GM12878 (cell line): ENCODE measurements at regions not wholly inside any gene's neighbourhood (a gene's known extent, or its start where the extent isn't known, plus 50 kb on each side); places are given as distances from the start of the nearest gene placed in this dataset.

Experiments used
- ATAC-seq: fragments of 200-7000 bp; cut with Tn5 transposase; 3 replicates; pipeline ENCODE4 v1.9.1; 2020; ENCODE audit warnings: mild to moderate bottlenecking, moderate library complexity
- BruUV-seq: library from RNA; stranded (reverse); fragments of 400-500 nt; replicated peaks from 2 replicates; lab custom pipeline; 2021; lab: Mats Ljungman, UMichigan
- CTCF ChIA-PET: fragments of 300-600 bp; sonication (Branson Sonifier 250); formaldehyde crosslinking; extraction: SDS; loops from one replicate; lab custom pipeline; 2021; ENCODE audit warnings: inconsistent platforms; lab: Yijun Ruan, JAX
- POLR2A ChIA-PET: fragments of 350-600 bp; formaldehyde crosslinking; extraction: SDS; loops from one replicate; lab custom pipeline; 2021; ENCODE audit warnings: inconsistent platforms; lab: Charles Lee
- RAD21 ChIA-PET: fragments of 300-600 bp; sonication (Branson Sonifier 250); formaldehyde crosslinking; loops from one replicate; lab custom pipeline; 2023; ENCODE audit warnings: antibody characterized with exemption; ENCODE audit not compliant: unreplicated experiment; lab: Charles Lee
- SMC1A ChIA-PET: fragments of 300-600 bp; sonication (Branson Sonifier 250); formaldehyde crosslinking; loops from one replicate; lab custom pipeline; 2023; ENCODE audit not compliant: unreplicated experiment, uncharacterized antibody; lab: Charles Lee
- DNase-seq: peaks from one replicate; pipeline ENCODE4 v3.0.0-alpha.2; 2011; ENCODE audit warnings: low read depth, low spot score
- FAIRE-seq: peaks from 3 replicates; lab custom pipeline; 2011; peaks lifted over from hg19 to GRCh38; lab: Jason Lieb, UNC
- H2AFZ ChIP-seq: 2 replicates; pipeline ENCODE4 v1.6.0; 2011; ENCODE audit warnings: low read depth, low read length, control low read depth; ENCODE audit not compliant: control insufficient read depth
- H3K27ac ChIP-seq: 2 replicates; pipeline ENCODE4 v1.5.1; 2011; ENCODE audit warnings: control low read depth; ENCODE audit not compliant: control insufficient read depth, insufficient read depth
- H3K27me3 ChIP-seq, 2 experiments: replicated peaks in 1 of 2; 2 replicates each; pipeline versions ENCODE4 v1.6.0 to v1.6.1; 2011; ENCODE audit warnings: low read length in 1 of 2; ENCODE audit not compliant: control insufficient read depth in 2 of 2, insufficient read depth in 2 of 2
- H3K36me3 ChIP-seq, 2 experiments: 2 replicates each; pipeline ENCODE4 v1.5.1; 2011; ENCODE audit warnings: low read length in 1 of 2; ENCODE audit not compliant: control insufficient read depth in 2 of 2, insufficient read depth in 2 of 2
- H3K4me1 ChIP-seq: 2 replicates; pipeline ENCODE4 v1.6.1; 2011; ENCODE audit warnings: mild to moderate bottlenecking, low read length, moderate library complexity, mixed read lengths; ENCODE audit not compliant: control insufficient read depth, insufficient read depth
- H3K4me2 ChIP-seq: 2 replicates; pipeline ENCODE4 v1.6.0; 2011; ENCODE audit warnings: control low read depth; ENCODE audit not compliant: control insufficient read depth, insufficient read depth
- H3K4me3 ChIP-seq: fragments of 200-600 bp; sonication (generic); 2 replicates; pipeline ENCODE4 v1.5.1; 2016
- H3K79me2 ChIP-seq: 2 replicates; pipeline ENCODE4 v1.6.0; 2011; ENCODE audit warnings: low read length; ENCODE audit not compliant: control insufficient read depth, insufficient read depth
- H3K9ac ChIP-seq: 2 replicates; pipeline ENCODE4 v1.8.0; 2011; ENCODE audit warnings: low read length, control low read depth, mixed read lengths; ENCODE audit not compliant: control insufficient read depth, insufficient read depth
- H3K9me3 ChIP-seq: replicated peaks from 3 replicates; pipeline ENCODE4 v1.5.1; 2011; ENCODE audit warnings: mild to moderate bottlenecking, low read length; ENCODE audit not compliant: control insufficient read depth, insufficient read depth
- H4K20me1 ChIP-seq: 2 replicates; pipeline ENCODE4 v1.6.0; 2011; ENCODE audit not compliant: control insufficient read depth, insufficient read depth
- ATF7 ChIP-seq: fragments of 450-650 bp; IDR thresholded peaks from 2 replicates; pipeline ENCODE4 v1.6.1; 2016; ENCODE audit warnings: low read depth, mild to moderate bottlenecking
- CBX3 ChIP-seq: fragments of 200-600 bp; sonication (generic); IDR thresholded peaks from 2 replicates; pipeline ENCODE4 v1.6.1; 2016; ENCODE audit warnings: low read depth, borderline replicate concordance
- EGR1 ChIP-seq, 2 experiments: IDR thresholded peaks; 1 replicate in 1 of 2; 2 replicates in 1 of 2; pipeline ENCODE4 v1.6.1; 2011 to 2012; ENCODE audit warnings: low read depth in 2 of 2, low read length in 2 of 2, borderline replicate concordance in 1 of 2, mild to moderate bottlenecking in 1 of 2, moderate library complexity in 1 of 2
- EP300 ChIP-seq, 2 experiments: fragments of 150-350 bp in 1 of 2; IDR thresholded peaks; 2 replicates each; pipeline ENCODE4 v1.6.1; 2011 to 2012; ENCODE audit warnings: low read depth in 2 of 2, low read length in 2 of 2, borderline replicate concordance in 1 of 2, improper control_type of control experiment in 1 of 2, inconsistent platforms in 1 of 2; ENCODE audit not compliant: control insufficient read depth in 1 of 2
- IKZF2 ChIP-seq, 2 experiments: fragments of 450-650 bp; IDR thresholded peaks; 2 replicates each; pipeline ENCODE4 v1.6.1; 2017; ENCODE audit warnings: mild to moderate bottlenecking in 2 of 2, moderate library complexity in 2 of 2
- POLR2AphosphoS5 ChIP-seq: IDR thresholded peaks from 2 replicates; pipeline ENCODE4 v1.6.1; 2011; ENCODE audit warnings: mild to moderate bottlenecking, low read length, inconsistent platforms
- RUNX3 ChIP-seq: IDR thresholded peaks from 2 replicates; pipeline ENCODE4 v1.6.1; 2012; ENCODE audit warnings: low read length, inconsistent platforms
- SPI1 ChIP-seq: IDR thresholded peaks from 2 replicates; pipeline ENCODE4 v1.6.1; 2011; ENCODE audit warnings: low read depth, mild to moderate bottlenecking, low read length, moderate library complexity, borderline replicate concordance; ENCODE audit not compliant: insufficient read depth
- STAT3 ChIP-seq: IDR thresholded peaks from 2 replicates; pipeline ENCODE4 v1.6.1; 2011; ENCODE audit warnings: low read depth, low read length, improper control_type of control experiment
- TAF1 ChIP-seq: IDR thresholded peaks from 2 replicates; pipeline ENCODE4 v1.6.1; 2011; ENCODE audit warnings: mild to moderate bottlenecking, low read depth, low read length, borderline replicate concordance
- YBX1 ChIP-seq: fragments of 450-650 bp; IDR thresholded peaks from 2 replicates; pipeline ENCODE4 v1.6.1; 2016; ENCODE audit warnings: antibody characterized with exemption
- ZBED1 ChIP-seq: IDR thresholded peaks from 2 replicates; pipeline ENCODE4 v1.6.1; 2016; ENCODE audit warnings: borderline replicate concordance
- WGBS: methylation state at CpG from one replicate; pipeline ENCODE4 v1.1.6; 2016; ENCODE audit warnings: low lambda C conversion rate; ENCODE audit not compliant: insufficient replicate concordance, insufficient coverage; ENCODE audit errors: missing lambda C conversion rate; 5-methylcytosine and 5-hydroxymethylcytosine counted together
- in situ Hi-C: fragments of 300-500 bp; cut with MboI; formaldehyde crosslinking; loops from 9 replicates; pipeline ENCODE4 v1.14.3; 2018; ENCODE audit warnings: mixed read lengths
- intact Hi-C: fragments of 100-400 bp; cut with micrococcal nuclease; formaldehyde crosslinking; loops from one replicate; pipeline ENCODE4 v1.14.2; 2022; ENCODE audit not compliant: unreplicated experiment
- TF ChIP-seq, protein P1 (sequence below): fragments of 150-350 bp; IDR thresholded peaks from 2 replicates; pipeline ENCODE4 v1.6.1; 2014; ENCODE audit warnings: mild to moderate bottlenecking, low read depth, low read length
- TF ChIP-seq, protein P2 (sequence below): IDR thresholded peaks from 2 replicates; pipeline ENCODE4 v1.6.1; 2011; ENCODE audit warnings: low read depth, mild to moderate bottlenecking, low read length, moderate library complexity, borderline replicate concordance; ENCODE audit errors: extremely low read depth
- TF ChIP-seq, protein P3 (sequence below): IDR thresholded peaks from 2 replicates; pipeline ENCODE4 v1.6.1; 2011; ENCODE audit warnings: borderline replicate concordance, low read depth, mild to moderate bottlenecking, moderate library complexity, low read length; ENCODE audit not compliant: insufficient read depth, poor library complexity, severe bottlenecking

DNA sequence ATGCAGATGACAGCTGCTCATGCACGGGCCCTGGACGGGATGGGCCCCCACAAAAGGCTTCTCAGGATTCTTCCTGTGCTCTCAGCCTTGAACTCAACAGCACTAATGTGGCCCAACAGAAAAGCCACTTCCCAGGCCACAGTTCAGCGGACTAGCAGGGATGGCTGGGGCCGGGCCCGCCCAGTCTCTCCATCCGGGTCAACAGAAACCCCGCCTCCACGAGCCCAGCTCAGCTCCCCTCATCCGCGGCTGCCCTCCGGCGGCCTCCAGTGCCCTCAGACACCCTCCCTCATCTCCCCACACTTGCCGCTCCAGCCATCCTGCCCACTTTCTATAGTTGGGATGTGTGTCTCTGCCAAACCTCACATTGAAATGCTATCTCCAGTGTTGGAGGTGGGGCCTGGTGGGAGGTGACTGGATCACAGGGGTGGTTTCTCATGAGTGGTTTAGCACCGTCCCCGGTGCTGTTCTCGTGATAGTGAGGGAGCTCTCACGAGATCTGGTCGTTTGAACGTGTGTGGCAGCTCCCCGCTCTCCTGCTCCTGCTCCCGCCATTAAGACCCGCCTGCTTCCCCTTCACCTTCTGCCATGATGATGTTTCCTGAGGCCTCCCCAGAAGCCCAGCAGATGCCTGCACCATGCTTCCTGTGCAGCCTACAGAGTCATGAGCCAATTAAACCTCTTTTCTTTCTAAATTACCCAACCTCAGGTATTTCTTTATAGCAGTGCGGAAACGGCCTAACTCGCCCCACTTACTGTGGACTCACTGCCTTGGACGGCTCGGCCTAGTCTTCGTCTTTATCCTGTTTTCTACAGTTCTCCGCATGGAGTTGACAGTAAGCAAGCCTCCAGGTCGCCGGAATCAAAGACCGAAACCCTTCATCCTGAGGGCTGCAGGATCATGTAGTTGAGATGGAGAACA lies 169.9 kb upstream of the RNF32 start:
- no peak overlapping the region for H3K9ac ChIP-seq
- no peaks in the 10 kb centered on the region for H3K4me1 ChIP-seq
- H3K4me2 ChIP-seq: no peak overlapping the region
- ATAC-seq (no peak), FAIRE-seq (no peak), DNase-seq (no peak)
- H3K27ac ChIP-seq: no peak overlapping the region
- H3K79me2 ChIP-seq: no peaks in the 10 kb centered on the region
- intact Hi-C loops: no loop called here
- ChIA-PET RAD21 (no interaction called here), POLR2A (no interaction called here), CTCF (interaction anchor here (0.8 to 1.6 kb wide), 2 partner anchors 9 to 346 kb away, joined by 3 read pairs; no protein-coding TSS in a partner anchor), SMC1A (interaction anchor here (3.2 kb wide), 1 partner anchor 10 kb away, joined by 9 read pairs; no protein-coding TSS in a partner anchor)
- 58% methylated on average over 28 of the region's 32 CpGs for WGBS
- no peaks in the 10 kb centered on the region for H4K20me1 ChIP-seq
- H3K27me3 ChIP-seq: no peaks in the 10 kb centered on the region
- BruUV-seq: no TSS peak
- in situ Hi-C loops: loop anchor here (5.0 kb wide), 1 partner anchor 653 kb away; no protein-coding TSS in a partner anchor
- H3K9me3 ChIP-seq: no peaks in the 10 kb centered on the region
- no peaks in the 10 kb centered on the region for H3K36me3 ChIP-seq
- H3K4me3 ChIP-seq: no peak overlapping the region
- TF ChIP-seq EGR1 (IDR thresholded peaks at IDR 0.05; ENCODE audit: borderline replicate concordance in 1 of 2, low read depth in 2 of 2, low read length in 2 of 2) (no peak), TAF1 (no peak), IKZF2 (IDR thresholded peaks at IDR 0.05) (no peak), EP300 (IDR thresholded peaks at IDR 0.05; ENCODE audit: borderline replicate concordance in 1 of 2, control insufficient read depth in 1 of 2, low read depth in 2 of 2, low read length in 2 of 2) (no peak), ATF7 (no peak), ZBED1 (no peak), STAT3 (no peak), POLR2AphosphoS5 (no peak), CBX3 (no peak), YBX1 (no peak), SPI1 (no peak), RUNX3 (no peak)
- TF ChIP-seq, protein P1, sequence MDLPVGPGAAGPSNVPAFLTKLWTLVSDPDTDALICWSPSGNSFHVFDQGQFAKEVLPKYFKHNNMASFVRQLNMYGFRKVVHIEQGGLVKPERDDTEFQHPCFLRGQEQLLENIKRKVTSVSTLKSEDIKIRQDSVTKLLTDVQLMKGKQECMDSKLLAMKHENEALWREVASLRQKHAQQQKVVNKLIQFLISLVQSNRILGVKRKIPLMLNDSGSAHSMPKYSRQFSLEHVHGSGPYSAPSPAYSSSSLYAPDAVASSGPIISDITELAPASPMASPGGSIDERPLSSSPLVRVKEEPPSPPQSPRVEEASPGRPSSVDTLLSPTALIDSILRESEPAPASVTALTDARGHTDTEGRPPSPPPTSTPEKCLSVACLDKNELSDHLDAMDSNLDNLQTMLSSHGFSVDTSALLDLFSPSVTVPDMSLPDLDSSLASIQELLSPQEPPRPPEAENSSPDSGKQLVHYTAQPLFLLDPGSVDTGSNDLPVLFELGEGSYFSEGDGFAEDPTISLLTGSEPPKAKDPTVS: no peak
- TF ChIP-seq, protein P2, sequence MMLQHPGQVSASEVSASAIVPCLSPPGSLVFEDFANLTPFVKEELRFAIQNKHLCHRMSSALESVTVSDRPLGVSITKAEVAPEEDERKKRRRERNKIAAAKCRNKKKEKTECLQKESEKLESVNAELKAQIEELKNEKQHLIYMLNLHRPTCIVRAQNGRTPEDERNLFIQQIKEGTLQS: no peak
- TF ChIP-seq, protein P3, sequence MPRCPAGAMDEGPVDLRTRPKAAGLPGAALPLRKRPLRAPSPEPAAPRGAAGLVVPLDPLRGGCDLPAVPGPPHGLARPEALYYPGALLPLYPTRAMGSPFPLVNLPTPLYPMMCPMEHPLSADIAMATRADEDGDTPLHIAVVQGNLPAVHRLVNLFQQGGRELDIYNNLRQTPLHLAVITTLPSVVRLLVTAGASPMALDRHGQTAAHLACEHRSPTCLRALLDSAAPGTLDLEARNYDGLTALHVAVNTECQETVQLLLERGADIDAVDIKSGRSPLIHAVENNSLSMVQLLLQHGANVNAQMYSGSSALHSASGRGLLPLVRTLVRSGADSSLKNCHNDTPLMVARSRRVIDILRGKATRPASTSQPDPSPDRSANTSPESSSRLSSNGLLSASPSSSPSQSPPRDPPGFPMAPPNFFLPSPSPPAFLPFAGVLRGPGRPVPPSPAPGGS: no peak
- no peak overlapping the region for H2AFZ ChIP-seq
